Neuronal stem cell (in vitro differentiated cells): ENCODE measurements at regions not wholly inside any gene's neighbourhood (a gene's known extent, or its start where the extent isn't known, plus 50 kb on each side); places are given as distances from the start of the nearest gene placed in this dataset.

Experiments used
- DNase-seq: peaks from one replicate; pipeline ENCODE4 v3.0.0-alpha.2; 2013; ENCODE audit warnings: low spot score
- H2AFZ ChIP-seq: one replicate; pipeline ENCODE4 v1.6.1; 2013; ENCODE audit warnings: mild to moderate bottlenecking, low read length, inconsistent platforms
- H2AK5ac ChIP-seq: 2 replicates; pipeline ENCODE4 v1.6.1; 2013; ENCODE audit warnings: low read depth, mild to moderate bottlenecking, inconsistent platforms, low read length, moderate library complexity, mixed read lengths
- H2BK120ac ChIP-seq: 2 replicates; pipeline ENCODE4 v1.6.1; 2013; ENCODE audit warnings: low read depth, mild to moderate bottlenecking, inconsistent platforms, low read length, moderate library complexity, mixed read lengths
- H2BK12ac ChIP-seq: one replicate; pipeline ENCODE4 v1.6.1; 2013; ENCODE audit warnings: low read length, inconsistent platforms
- H2BK15ac ChIP-seq: 2 replicates; pipeline ENCODE4 v1.6.1; 2013; ENCODE audit warnings: mild to moderate bottlenecking, low read length, inconsistent platforms, mixed read lengths
- H2BK5ac ChIP-seq: one replicate; pipeline ENCODE4 v1.6.1; 2013; ENCODE audit warnings: inconsistent platforms, mild to moderate bottlenecking, low read length, moderate library complexity
- H3K14ac ChIP-seq: one replicate; pipeline ENCODE4 v1.6.1; 2013; ENCODE audit warnings: low read length, inconsistent platforms
- H3K18ac ChIP-seq: 2 replicates; pipeline ENCODE4 v1.6.1; 2013; ENCODE audit warnings: low read length, inconsistent platforms
- H3K23ac ChIP-seq: 2 replicates; pipeline ENCODE4 v1.6.1; 2013; ENCODE audit warnings: low read depth, mild to moderate bottlenecking, mixed read lengths, low read length, inconsistent platforms; ENCODE audit not compliant: poor library complexity
- H3K27ac ChIP-seq: replicated peaks from 3 replicates; pipeline ENCODE4 v1.5.1; 2013; ENCODE audit warnings: low read length, inconsistent platforms
- H3K27me3 ChIP-seq, 3 experiments: 2 replicates each; pipeline ENCODE4 v1.6.1; 2013; ENCODE audit warnings: low read length in 3 of 3, mild to moderate bottlenecking in 2 of 3, inconsistent platforms in 1 of 3, low read depth in 1 of 3, mixed read lengths in 1 of 3, moderate library complexity in 1 of 3; ENCODE audit not compliant: control insufficient read depth in 3 of 3, insufficient read depth in 3 of 3
- H3K36me3 ChIP-seq, 2 donors: replicated peaks in 1 of 2; 2 replicates each; pipeline ENCODE4 v1.6.1; 2013; ENCODE audit warnings: low read length in 2 of 2; ENCODE audit not compliant: control insufficient read depth in 2 of 2, insufficient read depth in 2 of 2
- H3K4ac ChIP-seq: 2 replicates; pipeline ENCODE4 v1.6.1; 2013; ENCODE audit warnings: inconsistent platforms, mild to moderate bottlenecking, low read length, moderate library complexity
- H3K4me1 ChIP-seq, 2 donors: 1 replicate in 1 of 2; 2 replicates in 1 of 2; pipeline ENCODE4 v1.6.1; 2013; ENCODE audit warnings: low read length in 2 of 2, low read depth in 1 of 2; ENCODE audit not compliant: control insufficient read depth in 2 of 2, insufficient read depth in 1 of 2
- H3K4me2 ChIP-seq: one replicate; pipeline ENCODE4 v1.6.1; 2013; ENCODE audit warnings: mild to moderate bottlenecking, low read length, inconsistent platforms; ENCODE audit not compliant: insufficient read depth, poor library complexity, severe bottlenecking
- H3K4me3 ChIP-seq, 2 donors: 2 replicates each; pipeline ENCODE4 v1.5.1; 2013; ENCODE audit warnings: low read length in 2 of 2, mild to moderate bottlenecking in 2 of 2, inconsistent platforms in 1 of 2, moderate library complexity in 1 of 2
- H3K79me1 ChIP-seq: one replicate; pipeline ENCODE4 v1.6.1; 2013; ENCODE audit warnings: low read depth, mild to moderate bottlenecking, inconsistent platforms, low read length, moderate library complexity
- H3K9ac ChIP-seq: one replicate; pipeline ENCODE4 v1.6.1; 2013; ENCODE audit warnings: mild to moderate bottlenecking, low read depth, low read length, inconsistent platforms; ENCODE audit not compliant: poor library complexity
- H3K9me3 ChIP-seq, 2 donors: replicated peaks in 1 of 2; 2 replicates each; pipeline versions ENCODE3 to v1.6.1; 2013; ENCODE audit warnings: low read length in 2 of 2, mild to moderate bottlenecking in 2 of 2, inconsistent platforms in 1 of 2, low read depth in 1 of 2, mixed read lengths in 1 of 2, moderate library complexity in 1 of 2; ENCODE audit not compliant: control insufficient read depth in 2 of 2, insufficient read depth in 1 of 2
- H4K8ac ChIP-seq: one replicate; pipeline ENCODE4 v1.6.1; 2013; ENCODE audit warnings: low read depth, mild to moderate bottlenecking, inconsistent platforms, low read length, moderate library complexity
- H4K91ac ChIP-seq: one replicate; pipeline ENCODE4 v1.6.1; 2013; ENCODE audit warnings: low read length, low read depth, mild to moderate bottlenecking, inconsistent platforms; ENCODE audit not compliant: poor library complexity
- WGBS, 2 donors: extraction: QIAGEN DNeasy Blood & Tissue Kit; methylation state at CpG; one replicate each; pipeline ENCODE4 v1.1.7; 2013; ENCODE audit warnings: missing lambda C conversion rate in 2 of 2, mixed read lengths in 1 of 2; ENCODE audit not compliant: insufficient read length in 2 of 2, insufficient replicate concordance in 1 of 2; ENCODE audit errors: extremely low coverage in 2 of 2; 5-methylcytosine and 5-hydroxymethylcytosine counted together

DNA sequence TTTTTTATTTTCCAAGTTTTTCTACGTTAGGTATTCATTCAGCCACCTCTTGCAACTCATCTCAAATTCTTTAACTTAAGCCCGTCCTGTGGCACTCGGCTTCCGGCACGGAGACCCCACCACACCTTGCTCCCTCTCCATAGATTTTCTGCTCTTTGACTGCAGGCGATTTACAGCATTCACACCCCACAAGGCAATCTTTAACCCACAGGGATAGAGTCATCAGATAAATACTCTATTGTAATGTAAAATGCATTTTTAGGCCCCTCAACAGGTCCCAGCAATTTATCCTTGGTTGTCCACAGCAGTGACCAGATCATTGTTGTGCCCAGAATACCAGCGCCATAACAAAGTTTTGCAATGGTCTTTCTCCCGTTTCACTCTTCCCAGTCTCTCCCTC is 132.3 kb upstream of the EPHA4 start:
- no peak overlapping the region for H2AFZ ChIP-seq
- no CpG with 5 or more reads among the region's 8 CpGs for whole genome bisulfite sequencing, 2 donors
- H2AK5ac ChIP-seq, result no peak overlapping the region
- H3K4me2 ChIP-seq, result no peak overlapping the region
- peaks cover 0 to 4% of the 10 kb centered on the region in 2 donors for H3K4me1 ChIP-seq
- H3K18ac ChIP-seq, result no peak overlapping the region
- H3K23ac ChIP-seq, result no peak overlapping the region
- H3K36me3 ChIP-seq, result no peaks in the 10 kb centered on the region
- no peak overlapping the region for H2BK5ac ChIP-seq
- no peak overlapping the region for H3K27ac ChIP-seq
- no peak overlapping the region for H3K14ac ChIP-seq
- H3K4ac ChIP-seq, result no peak overlapping the region
- H2BK12ac ChIP-seq, result no peak overlapping the region
- no peak overlapping the region for H4K8ac ChIP-seq
- H4K91ac ChIP-seq, result no peak overlapping the region
- H3K9ac ChIP-seq, result no peak overlapping the region
- H3K9me3 ChIP-seq, result peaks cover 0 to 2% of the 10 kb centered on the region in 2 donors
- H3K4me3 ChIP-seq, result no peak overlapping the region
- H3K27me3 ChIP-seq, result no peaks in the 10 kb centered on the region
- no peak overlapping the region for H2BK120ac ChIP-seq
- no peak overlapping the region for H2BK15ac ChIP-seq
- H3K79me1 ChIP-seq, result no peaks in the 10 kb centered on the region
- DNase-seq, result no peak

GRCh38 chr2:221693365-221693764 is 121.3 kb upstream of the EPHA4 start:
- H3K4me3 ChIP-seq, result no peak overlapping the region

GRCh38 chr2:221691571-221691970 is 119.5 kb upstream of the EPHA4 start:
- Histone ChIP-seq H2BK5ac (no peak overlapping the region), H4K91ac (no peak overlapping the region), H2BK12ac (no peak overlapping the region), H3K4me1 (no peaks in the 10 kb centered on the region), H2AK5ac (no peak overlapping the region), H2BK120ac (no peak overlapping the region), H3K27ac (no peak overlapping the region), H3K14ac (no peak overlapping the region), H4K8ac (no peak overlapping the region), H2AFZ (no peak overlapping the region), H3K9me3 (no peaks in the 10 kb centered on the region), H3K4me3 (no peak overlapping the region), H3K79me1 (no peaks in the 10 kb centered on the region), H2BK15ac (no peak overlapping the region), H3K9ac (no peak overlapping the region), H3K23ac (no peak overlapping the region), H3K36me3 (no peaks in the 10 kb centered on the region), H3K4me2 (no peak overlapping the region), H3K18ac (no peak overlapping the region), H3K4ac (no peak overlapping the region), H3K27me3 (no peaks in the 10 kb centered on the region)
- WGBS, 2 donors, result no CpG with 5 or more reads among the region's 1 CpG
- DNase-seq, result no peak

More at GRCh38 chr2:221693365-221693764, 121.3 kb upstream of the EPHA4 start:
- Histone ChIP-seq H3K27me3 (no peaks in the 10 kb centered on the region), H3K9me3 (no peaks in the 10 kb centered on the region), H3K23ac (no peak overlapping the region), H3K4ac (no peak overlapping the region), H2AK5ac (no peak overlapping the region), H3K14ac (no peak overlapping the region), H3K79me1 (no peaks in the 10 kb centered on the region), H3K4me2 (no peak overlapping the region), H3K18ac (no peak overlapping the region), H2BK120ac (no peak overlapping the region), H2BK12ac (no peak overlapping the region), H2AFZ (no peak overlapping the region), H2BK5ac (no peak overlapping the region), H4K91ac (no peak overlapping the region), H3K27ac (no peak overlapping the region), H3K9ac (no peak overlapping the region), H3K36me3 (no peaks in the 10 kb centered on the region), H4K8ac (no peak overlapping the region), H2BK15ac (no peak overlapping the region), H3K4me1 (no peaks in the 10 kb centered on the region)
- no peak for DNase-seq
- no CpG with 5 or more reads among the region's 2 CpGs for WGBS, 2 donors

GRCh38 chr2:221689140-221689539 is 117.0 kb upstream of the EPHA4 start:
- no peak overlapping the region for H3K9ac ChIP-seq
- no peak overlapping the region for H3K23ac ChIP-seq
- no peak overlapping the region for H4K8ac ChIP-seq
- no peak overlapping the region for H4K91ac ChIP-seq
- DNase-seq, result no peak
- no peak overlapping the region for H2BK15ac ChIP-seq
- H3K9me3 ChIP-seq, result no peaks in the 10 kb centered on the region
- no peaks in the 10 kb centered on the region for H3K79me1 ChIP-seq
- H3K4me2 ChIP-seq, result no peak overlapping the region
- H2AFZ ChIP-seq, result no peak overlapping the region
- H3K27me3 ChIP-seq, result no peaks in the 10 kb centered on the region
- H2BK120ac ChIP-seq, result no peak overlapping the region
- H3K4me3 ChIP-seq, result no peak overlapping the region
- H3K4me1 ChIP-seq, result no peaks in the 10 kb centered on the region
- no peak overlapping the region for H3K18ac ChIP-seq
- H3K4ac ChIP-seq, result no peak overlapping the region
- no peak overlapping the region for H2BK5ac ChIP-seq
- no peak overlapping the region for H3K14ac ChIP-seq
- no peak overlapping the region for H2AK5ac ChIP-seq
- no peak overlapping the region for H2BK12ac ChIP-seq
- no peaks in the 10 kb centered on the region for H3K36me3 ChIP-seq
- H3K27ac ChIP-seq, result no peak overlapping the region
- 100% methylated on average over 1 of the region's 7 CpGs; no CpG with 5 or more reads in 1 of the 2 donors for WGBS, 2 donors
